H1 (cell line): ENCODE measurements at regions not wholly inside any gene's neighbourhood (a gene's known extent, or its start where the extent isn't known, plus 50 kb on each side); places are given as distances from the start of the nearest gene placed in this dataset.

Experiments used
- CTCF ChIA-PET: fragments of 300-600 bp; sonication (Branson Sonifier 250); formaldehyde crosslinking; loops from one replicate; lab custom pipeline; 2021; ENCODE audit not compliant: partially characterized antibody; lab: Charles Lee
- POLR2A ChIA-PET: fragments of 300-600 bp; sonication (Branson Sonifier 250); formaldehyde crosslinking; loops from one replicate; lab custom pipeline; 2021; ENCODE audit warnings: inconsistent platforms; ENCODE audit not compliant: partially characterized antibody; lab: Charles Lee
- DNase-seq, 2 experiments: peaks; one replicate each; pipeline versions ENCODE4 v3.0.0 to v3.0.0-alpha.2; 2010 to 2022; ENCODE audit warnings: low spot score in 2 of 2, low read depth in 1 of 2, mixed read lengths in 1 of 2
- FAIRE-seq: peaks from 2 replicates; lab custom pipeline; 2011; peaks lifted over from hg19 to GRCh38; lab: Jason Lieb, UNC
- H2AFZ ChIP-seq: 2 replicates; pipeline ENCODE4 v1.8.1; 2012; ENCODE audit warnings: low read length, inconsistent platforms
- H2AK5ac ChIP-seq: 2 replicates; pipeline ENCODE4 v1.6.1; 2013; ENCODE audit warnings: low read depth, low read length
- H2BK120ac ChIP-seq: replicated peaks from 2 replicates; pipeline ENCODE3; 2013; ENCODE audit warnings: low read depth, low read length, inconsistent platforms
- H2BK12ac ChIP-seq: 2 replicates; pipeline ENCODE4 v1.6.1; 2013; ENCODE audit warnings: low read depth, low read length
- H2BK15ac ChIP-seq: 2 replicates; pipeline ENCODE4 v1.6.1; 2013; ENCODE audit warnings: low read length
- H2BK20ac ChIP-seq: 2 replicates; pipeline ENCODE4 v1.6.1; 2013; ENCODE audit warnings: low read length
- H2BK5ac ChIP-seq: 2 replicates; pipeline ENCODE4 v1.6.1; 2013; ENCODE audit warnings: low read depth, low read length
- H3K14ac ChIP-seq: 2 replicates; pipeline ENCODE4 v1.6.1; 2013; ENCODE audit warnings: inconsistent platforms; ENCODE audit not compliant: insufficient read length
- H3K18ac ChIP-seq: 2 replicates; pipeline ENCODE4 v1.6.1; 2013; ENCODE audit warnings: low read length; ENCODE audit errors: extremely low read depth
- H3K23ac ChIP-seq: 2 replicates; pipeline ENCODE4 v1.6.1; 2013; ENCODE audit warnings: inconsistent platforms; ENCODE audit not compliant: insufficient read length
- H3K23me2 ChIP-seq: 2 replicates; pipeline ENCODE4 v1.6.1; 2013; ENCODE audit warnings: low read depth, low read length
- H3K27ac ChIP-seq: 2 replicates; pipeline ENCODE4 v1.6.1; 2011; ENCODE audit warnings: low read depth, low read length, inconsistent platforms
- H3K27me3 ChIP-seq, 4 experiments: replicated peaks in 1 of 4; 1 replicate in 1 of 4; 2 replicates in 3 of 4; pipeline versions ENCODE4 v1.6.1 to v1.8.1; 2011 to 2013; ENCODE audit warnings: low read length in 3 of 4, mild to moderate bottlenecking in 3 of 4, inconsistent platforms in 2 of 4, mixed read lengths in 2 of 4, moderate library complexity in 1 of 4; ENCODE audit not compliant: control insufficient read depth in 3 of 4, insufficient read depth in 3 of 4; ENCODE audit errors: extremely low read depth in 1 of 4
- H3K36me3 ChIP-seq, 4 experiments: 2 replicates each; pipeline versions ENCODE4 v1.6.1 to v1.8.1; 2011 to 2013; ENCODE audit warnings: mild to moderate bottlenecking in 4 of 4, low read length in 3 of 4, moderate library complexity in 2 of 4, control low read depth in 1 of 4, inconsistent platforms in 1 of 4; ENCODE audit not compliant: insufficient read depth in 4 of 4, control insufficient read depth in 2 of 4
- H3K4ac ChIP-seq: replicated peaks from 2 replicates; pipeline ENCODE3; 2013; ENCODE audit warnings: low read length, low read depth, mixed read lengths, inconsistent platforms; ENCODE audit not compliant: insufficient read length
- H3K4me1 ChIP-seq, 4 experiments: replicated peaks in 1 of 4; 1 replicate in 1 of 4; 2 replicates in 3 of 4; pipeline versions ENCODE4 v1.6.1 to v1.8.1; 2011 to 2013; ENCODE audit warnings: low read length in 3 of 4, inconsistent platforms in 2 of 4, mixed read lengths in 1 of 4; ENCODE audit not compliant: insufficient read depth in 4 of 4, control insufficient read depth in 3 of 4
- H3K4me2 ChIP-seq, 2 experiments: 2 replicates each; pipeline versions ENCODE4 v1.6.1 to v1.8.1; 2011 to 2013; ENCODE audit warnings: low read depth in 2 of 2, low read length in 2 of 2, control low read depth in 1 of 2, inconsistent platforms in 1 of 2, mild to moderate bottlenecking in 1 of 2; ENCODE audit not compliant: insufficient read depth in 1 of 2
- H3K4me3 ChIP-seq, 4 experiments: fragments of 200-600, 300-600 bp in 1 of 4; sonication (generic), shearing (Covaris generic), sonication (Bioruptor Twin) in 1 of 4; 2 replicates each; pipeline versions ENCODE4 v1.5.1 to v1.8.1; 2011 to 2016; ENCODE audit warnings: low read length in 4 of 4, low read depth in 3 of 4, control low read depth in 2 of 4, inconsistent platforms in 2 of 4, mild to moderate bottlenecking in 2 of 4, mixed read lengths in 1 of 4, moderate library complexity in 1 of 4; ENCODE audit not compliant: insufficient read depth in 2 of 4; ENCODE audit errors: extremely low read depth in 1 of 4
- H3K56ac ChIP-seq: replicated peaks from 2 replicates; pipeline ENCODE3; 2013; ENCODE audit warnings: low read depth, mild to moderate bottlenecking, mixed read lengths, low read length, inconsistent platforms; ENCODE audit not compliant: insufficient read length
- H3K79me1 ChIP-seq: 2 replicates; pipeline ENCODE4 v1.6.1; 2013; ENCODE audit warnings: low read depth, low read length, control low read depth
- H3K79me2 ChIP-seq, 2 experiments: 2 replicates each; pipeline versions ENCODE4 v1.6.1 to v1.8.1; 2012 to 2013; ENCODE audit warnings: low read length in 2 of 2, mild to moderate bottlenecking in 2 of 2, inconsistent platforms in 1 of 2; ENCODE audit not compliant: insufficient read depth in 2 of 2, control insufficient read depth in 1 of 2
- H3K9ac ChIP-seq, 4 experiments: replicated peaks in 1 of 4; 1 replicate in 1 of 4; 2 replicates in 3 of 4; pipeline versions ENCODE4 v1.6.1 to v1.8.1; 2011 to 2013; ENCODE audit warnings: low read depth in 3 of 4, low read length in 3 of 4, control low read depth in 2 of 4, mild to moderate bottlenecking in 2 of 4, moderate library complexity in 2 of 4, inconsistent platforms in 1 of 4; ENCODE audit errors: extremely low read depth in 1 of 4
- H3K9me3 ChIP-seq, 2 experiments: 2 replicates each; pipeline versions ENCODE4 v1.6.1 to v1.8.1; 2012 to 2013; ENCODE audit warnings: mild to moderate bottlenecking in 2 of 2, moderate library complexity in 2 of 2, control low read depth in 1 of 2, inconsistent platforms in 1 of 2, low read depth in 1 of 2, low read length in 1 of 2, mixed read lengths in 1 of 2; ENCODE audit not compliant: insufficient read depth in 2 of 2
- H4K20me1 ChIP-seq, 2 experiments: replicated peaks in 1 of 2; 2 replicates each; pipeline versions ENCODE3 to v1.8.1; 2011 to 2013; ENCODE audit warnings: inconsistent platforms in 2 of 2, low read length in 2 of 2, mild to moderate bottlenecking in 1 of 2; ENCODE audit not compliant: insufficient read depth in 2 of 2, control insufficient read depth in 1 of 2
- H4K5ac ChIP-seq: 2 replicates; pipeline ENCODE4 v1.6.1; 2013; ENCODE audit warnings: low read length, low read depth, mixed read lengths, inconsistent platforms; ENCODE audit not compliant: insufficient read length
- H4K8ac ChIP-seq: 2 replicates; pipeline ENCODE4 v1.8.0; 2013; ENCODE audit warnings: mild to moderate bottlenecking, moderate library complexity, low read length, inconsistent platforms; ENCODE audit not compliant: insufficient read depth; ENCODE audit errors: extremely low read depth
- H4K91ac ChIP-seq: replicated peaks from 2 replicates; pipeline ENCODE3; 2013; ENCODE audit warnings: low read length, mixed read lengths, inconsistent platforms; ENCODE audit not compliant: insufficient read length
- CBX8 ChIP-seq: fragments of 300-800, 300-1000 bp; sonication (generic); IDR thresholded peaks from 2 replicates; pipeline ENCODE4 v1.7.1; 2016; ENCODE audit warnings: low read depth, low read length, borderline replicate concordance
- CREB1 ChIP-seq: IDR thresholded peaks from 2 replicates; pipeline ENCODE4 v1.6.1; 2012; ENCODE audit warnings: inconsistent platforms
- POU5F1 ChIP-seq: IDR thresholded peaks from 2 replicates; pipeline ENCODE4 v1.6.1; 2011; ENCODE audit warnings: low read depth, mild to moderate bottlenecking, low read length, moderate library complexity
- SP1 ChIP-seq: IDR thresholded peaks from 2 replicates; pipeline ENCODE4 v1.6.1; 2011; ENCODE audit warnings: low read depth, low read length
- SRF ChIP-seq: IDR thresholded peaks from 2 replicates; pipeline ENCODE4 v1.6.1; 2011; ENCODE audit warnings: mild to moderate bottlenecking, low read depth, low read length, moderate library complexity
- TEAD4 ChIP-seq: IDR thresholded peaks from 2 replicates; pipeline ENCODE4 v1.6.1; 2012; ENCODE audit warnings: low read depth, low read length, inconsistent platforms, mixed read lengths
- WGBS, 2 experiments: shearing (Covaris generic) in 1 of 2; methylation state at CpG; one replicate each; pipeline versions ENCODE4 v1.1.6 to v1.1.7; 2013 to 2015; ENCODE audit warnings: low lambda C conversion rate in 2 of 2, mixed read lengths in 2 of 2, inconsistent platforms in 1 of 2, low coverage in 1 of 2, missing lambda C conversion rate in 1 of 2; ENCODE audit not compliant: insufficient replicate concordance in 2 of 2, insufficient coverage in 1 of 2, insufficient read length in 1 of 2; ENCODE audit errors: extremely low coverage in 1 of 2, missing lambda C conversion rate in 1 of 2; 5-methylcytosine and 5-hydroxymethylcytosine counted together

DNA sequence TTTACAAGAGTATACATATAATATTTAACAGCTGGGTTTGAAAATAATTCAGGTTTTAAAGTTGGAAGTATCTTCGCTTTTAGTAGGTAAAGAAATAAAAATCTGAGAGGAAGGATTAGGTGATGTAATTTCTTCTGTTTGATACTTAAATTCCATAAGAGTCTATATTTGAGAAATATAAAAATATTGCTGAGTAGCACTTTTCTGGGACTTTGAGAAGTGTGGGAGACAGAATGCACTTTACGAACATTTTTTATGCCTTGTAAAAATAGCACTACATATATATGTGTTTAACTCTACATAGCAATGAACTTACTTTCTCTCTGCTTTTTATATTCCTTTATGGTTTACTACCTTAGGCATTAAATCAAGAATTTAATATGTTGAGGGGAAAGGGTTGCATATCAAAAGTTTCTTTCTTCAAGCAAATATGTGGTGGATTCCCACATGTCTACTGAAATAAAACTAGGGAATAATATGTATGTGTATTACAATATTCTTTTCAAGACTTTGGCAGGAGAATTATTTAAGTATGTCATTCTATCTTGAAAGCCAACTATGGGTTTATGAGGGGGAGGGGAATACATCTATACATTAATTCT lies 266.7 kb upstream of the ADAMTS5 start:
- Histone ChIP-seq H2BK12ac (no peak overlapping the region), H2BK15ac (no peak overlapping the region), H2BK20ac (no peak overlapping the region), H2AK5ac (no peak overlapping the region), H3K79me2 (no peaks in the 10 kb centered on the region), H3K23me2 (no peaks in the 10 kb centered on the region), H4K8ac (no peak overlapping the region), H3K9me3 (no peaks in the 10 kb centered on the region), H2BK5ac (no peak overlapping the region), H4K91ac (no peak overlapping the region), H3K56ac (no peak overlapping the region), H3K4me1 (no peaks in the 10 kb centered on the region), H4K20me1 (no peaks in the 10 kb centered on the region), H3K14ac (no peak overlapping the region), H2BK120ac (no peak overlapping the region), H4K5ac (no peak overlapping the region), H3K79me1 (no peaks in the 10 kb centered on the region), H3K4me2 (no peak overlapping the region), H3K36me3 (no peaks in the 10 kb centered on the region), H3K4me3 (no peak overlapping the region), H3K23ac (no peak overlapping the region), H2AFZ (no peak overlapping the region), H3K9ac (no peak overlapping the region), H3K18ac (no peak overlapping the region), H3K4ac (no peak overlapping the region), H3K27ac (no peak overlapping the region), H3K27me3 (no peaks in the 10 kb centered on the region)
- DNase-seq (no peak), FAIRE-seq (no peak)
- TF ChIP-seq CREB1 = no peak
- TF ChIP-seq SRF = no peak
- TF ChIP-seq CBX8 = no peak
- TF ChIP-seq SP1 = no peak
- no peak for TF ChIP-seq TEAD4
- TF ChIP-seq POU5F1 = no peak
- ChIA-PET POLR2A (no interaction called here), CTCF (interaction anchor here (0.7 kb wide), 1 partner anchor 17 kb away, joined by 3 read pairs; no protein-coding TSS in a partner anchor)
- WGBS, 2 experiments = 92% methylated on average over 2 of the region's 2 CpGs; no CpG with 5 or more reads in 1 of the 2 experiments
